Tibial artery (tissue), 4 donors: ENCODE measurements at regions not wholly inside any gene's neighbourhood (a gene's known extent, or its start where the extent isn't known, plus 50 kb on each side); places are given as distances from the start of the nearest gene placed in this dataset.

Source experiments
- DNase-seq, 2 donors: peaks; one replicate each; pipeline ENCODE4 v3.0.0-alpha.2; 2019
- H3K27ac ChIP-seq, 2 donors: fragments of 200-600 bp; sonication (generic) in 1 of 2; 1 replicate in 1 of 2; 2 replicates in 1 of 2; pipeline ENCODE4 v1.5.1; 2018 to 2019; ENCODE audit warnings: mild to moderate bottlenecking in 1 of 2
- H3K27me3 ChIP-seq, 2 donors: fragments of 200-600 bp; sonication (generic) in 1 of 2; one replicate each; pipeline versions ENCODE4 v1.5.1 to v1.6.0; 2016 to 2019
- H3K36me3 ChIP-seq, 3 donors: fragments of 200-600 bp; sonication (generic) in 2 of 3; one replicate each; pipeline ENCODE4 v1.5.1; 2016 to 2019; ENCODE audit warnings: mild to moderate bottlenecking in 2 of 3
- H3K4me1 ChIP-seq, 4 donors: fragments of 200-600 bp; sonication (generic) in 2 of 4; 1 replicate in 3 of 4; 2 replicates in 1 of 4; pipeline ENCODE4 v1.5.1; 2016 to 2019
- H3K4me3 ChIP-seq, 2 donors: fragments of 200-600 bp; sonication (generic) in 1 of 2; 1 replicate in 1 of 2; 2 replicates in 1 of 2; pipeline ENCODE4 v1.5.1; 2018 to 2019; ENCODE audit warnings: mild to moderate bottlenecking in 2 of 2
- H3K9me3 ChIP-seq, 3 donors: fragments of 200-600 bp; sonication (generic) in 1 of 3; one replicate each; pipeline ENCODE4 v1.5.1; 2016 to 2019
- CTCF ChIP-seq, 2 experiments: fragments of 200-600 bp in 1 of 2; fragments of 450-650 bp in 1 of 2; IDR thresholded peaks; one replicate each; pipeline ENCODE4 v1.5.1; 2017 to 2019; ENCODE audit warnings: antibody characterized with exemption in 2 of 2, mild to moderate bottlenecking in 1 of 2, moderate library complexity in 1 of 2
- intact Hi-C: fragments of 100-400 bp; cut with DNase I; formaldehyde crosslinking; loops from one replicate; pipeline ENCODE4 v1.15.0; 2023; ENCODE audit warnings: low total_unique reads

GRCh38 chr12:46711756-46712155 lies 114.0 kb downstream of the SLC38A4 start:
- no peaks in the 10 kb centered on the region for H3K27me3 ChIP-seq
- no peak for TF ChIP-seq CTCF (IDR thresholded peaks at IDR 0.05)
- DNase-seq, result no peak
- no peaks in the 10 kb centered on the region for H3K36me3 ChIP-seq
- no peak overlapping the region for H3K4me3 ChIP-seq
- H3K4me1 ChIP-seq, result no peaks in the 10 kb centered on the region
- H3K27ac ChIP-seq, result no peak overlapping the region
- intact Hi-C loops, result no loop called here
- H3K9me3 ChIP-seq, result no peaks in the 10 kb centered on the region

DNA sequence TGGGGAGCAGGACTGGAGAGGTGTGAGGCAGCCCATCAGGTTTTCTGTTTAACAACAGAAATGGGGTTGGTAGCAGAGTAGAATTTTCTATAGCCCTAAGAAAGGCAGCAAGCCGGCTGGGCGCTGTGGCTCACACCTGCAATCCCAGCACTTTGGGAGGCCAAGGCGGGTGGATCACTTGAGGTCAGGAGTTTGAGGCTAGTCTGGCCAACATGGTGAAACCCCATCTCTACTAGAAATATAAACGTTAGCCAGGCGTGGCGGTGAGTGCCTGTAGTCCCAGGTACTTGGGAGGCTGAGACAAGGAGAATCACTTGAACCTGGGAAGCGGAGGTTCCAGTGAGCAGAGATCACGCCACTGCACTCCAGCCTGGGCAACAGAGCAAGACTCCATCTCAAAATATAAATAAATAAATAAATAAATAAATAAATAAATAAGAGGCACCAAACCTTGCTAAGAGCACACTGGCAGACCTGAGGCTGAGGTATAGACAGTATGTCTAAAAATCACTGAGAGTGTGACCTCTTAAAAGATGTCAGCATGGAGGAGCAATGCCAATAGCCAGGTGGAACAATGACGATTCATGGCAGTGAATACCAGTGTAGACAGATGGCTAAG lies 115.6 kb downstream of the SLC38A4 start:
- no peaks in the 10 kb centered on the region for H3K9me3 ChIP-seq
- H3K4me3 ChIP-seq, result no peak overlapping the region
- DNase-seq, result no peak
- no peak for TF ChIP-seq CTCF (IDR thresholded peaks at IDR 0.05)
- no peak overlapping the region for H3K27ac ChIP-seq
- H3K27me3 ChIP-seq, result no peaks in the 10 kb centered on the region
- no peaks in the 10 kb centered on the region for H3K36me3 ChIP-seq
- intact Hi-C loops, result no loop called here
- H3K4me1 ChIP-seq, result no peaks in the 10 kb centered on the region

DNA sequence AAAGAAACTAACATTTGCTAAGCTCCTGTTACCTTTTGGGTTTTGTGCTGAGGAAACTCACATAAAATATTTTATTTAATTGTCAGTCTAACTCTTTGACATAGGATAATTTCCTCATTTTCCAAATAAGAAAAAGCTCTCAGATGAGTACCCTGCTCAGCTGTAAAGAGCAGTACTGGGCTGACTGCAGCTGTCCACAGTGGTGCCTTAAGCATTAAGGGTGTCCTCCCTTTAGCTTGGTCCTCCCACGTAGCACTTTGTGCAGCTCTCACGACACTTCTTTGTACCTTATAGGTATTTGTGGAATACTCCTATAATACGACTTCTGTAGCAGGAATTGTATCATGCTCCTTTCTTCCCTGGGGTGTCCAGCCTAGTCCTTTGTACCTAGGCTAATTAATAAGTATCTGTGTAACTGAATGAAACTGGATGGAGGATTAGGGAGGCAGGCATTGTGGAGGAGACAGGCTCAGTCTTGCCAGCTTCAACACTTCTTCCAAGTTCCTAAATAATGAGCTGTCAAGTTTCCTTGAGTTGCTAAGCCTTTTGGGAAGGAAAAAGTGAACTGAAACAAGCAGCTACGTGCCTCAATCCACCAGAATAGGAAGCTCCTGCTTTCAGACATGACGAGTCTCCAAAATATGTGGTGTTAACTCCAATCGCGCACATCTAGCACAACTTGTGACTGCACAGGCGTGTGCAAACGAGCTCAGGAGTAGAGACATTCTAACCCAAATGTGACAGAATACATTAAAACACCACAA lies 123.0 kb downstream of the SLC38A4 start:
- no peak for DNase-seq
- TF ChIP-seq CTCF (IDR thresholded peaks at IDR 0.05), result no peak
- H3K9me3 ChIP-seq, result peaks cover 0 to 8% (median 5%) of the 10 kb centered on the region in 3 donors
- H3K27ac ChIP-seq, result peak overlapping the region; percentile 38 to 57
- intact Hi-C loops, result no loop called here
- peaks cover 0 to 14% (median 7%) of the 10 kb centered on the region in 4 donors for H3K4me1 ChIP-seq
- peak overlapping the region in 1 of 2 donors; percentile 4 for H3K4me3 ChIP-seq
- H3K36me3 ChIP-seq, result no peaks in the 10 kb centered on the region
- H3K27me3 ChIP-seq, result no peaks in the 10 kb centered on the region

GRCh38 chr12:46701356-46701755 lies 124.4 kb downstream of the SLC38A4 start:
- no peak for TF ChIP-seq CTCF (IDR thresholded peaks at IDR 0.05)
- H3K27me3 ChIP-seq, result no peaks in the 10 kb centered on the region
- H3K27ac ChIP-seq, result no peak overlapping the region
- H3K4me3 ChIP-seq, result no peak overlapping the region
- no peaks in the 10 kb centered on the region for H3K36me3 ChIP-seq
- DNase-seq, result no peak
- H3K9me3 ChIP-seq, result peaks cover 0 to 10% (median 9%) of the 10 kb centered on the region in 3 donors
- intact Hi-C loops, result no loop called here
- H3K4me1 ChIP-seq, result peaks cover 0 to 14% (median 7%) of the 10 kb centered on the region in 4 donors

- H3K27ac ChIP-seq, result no peak overlapping the region
- H3K4me1 ChIP-seq, result peaks cover 0 to 14% (median 7%) of the 10 kb centered on the region in 4 donors
- H3K36me3 ChIP-seq, result no peaks in the 10 kb centered on the region
- no peak for TF ChIP-seq CTCF (IDR thresholded peaks at IDR 0.05)
- no peaks in the 10 kb centered on the region for H3K27me3 ChIP-seq
- no peak overlapping the region for H3K4me3 ChIP-seq
- DNase-seq, result no peak
- peaks cover 0 to 10% (median 9%) of the 10 kb centered on the region in 3 donors for H3K9me3 ChIP-seq
- intact Hi-C loops, result no loop called here
Observed at GRCh38 chr12:46699986-46700385, 125.8 kb downstream of the SLC38A4 start.
